ENCODE measurements at regions not wholly inside any gene's neighbourhood (a gene's known extent, or its start where the extent isn't known, plus 50 kb on each side); places are given as distances from the start of the nearest gene placed in this dataset.

DNA sequence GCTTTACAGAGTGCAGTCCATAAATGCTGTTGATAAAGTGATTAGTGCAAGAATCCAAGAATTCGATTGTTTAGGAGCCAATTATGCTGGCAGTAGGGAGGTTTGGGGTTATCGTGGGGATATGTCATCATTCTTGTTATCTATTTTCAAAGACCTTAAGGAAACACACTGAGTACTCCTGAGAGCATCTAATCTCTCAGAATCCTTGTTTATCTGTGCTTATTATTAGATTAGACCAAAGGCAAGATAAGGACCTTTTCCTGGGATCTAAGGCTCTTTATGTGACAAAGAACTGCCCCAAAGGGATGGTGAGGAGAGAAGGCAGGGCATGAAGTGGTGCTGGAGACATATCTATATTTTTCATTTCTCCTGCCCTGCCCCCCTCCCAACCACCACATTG, 139.1 kb downstream of the TSEN15 start:
- TF ChIP-seq, protein P1, sequence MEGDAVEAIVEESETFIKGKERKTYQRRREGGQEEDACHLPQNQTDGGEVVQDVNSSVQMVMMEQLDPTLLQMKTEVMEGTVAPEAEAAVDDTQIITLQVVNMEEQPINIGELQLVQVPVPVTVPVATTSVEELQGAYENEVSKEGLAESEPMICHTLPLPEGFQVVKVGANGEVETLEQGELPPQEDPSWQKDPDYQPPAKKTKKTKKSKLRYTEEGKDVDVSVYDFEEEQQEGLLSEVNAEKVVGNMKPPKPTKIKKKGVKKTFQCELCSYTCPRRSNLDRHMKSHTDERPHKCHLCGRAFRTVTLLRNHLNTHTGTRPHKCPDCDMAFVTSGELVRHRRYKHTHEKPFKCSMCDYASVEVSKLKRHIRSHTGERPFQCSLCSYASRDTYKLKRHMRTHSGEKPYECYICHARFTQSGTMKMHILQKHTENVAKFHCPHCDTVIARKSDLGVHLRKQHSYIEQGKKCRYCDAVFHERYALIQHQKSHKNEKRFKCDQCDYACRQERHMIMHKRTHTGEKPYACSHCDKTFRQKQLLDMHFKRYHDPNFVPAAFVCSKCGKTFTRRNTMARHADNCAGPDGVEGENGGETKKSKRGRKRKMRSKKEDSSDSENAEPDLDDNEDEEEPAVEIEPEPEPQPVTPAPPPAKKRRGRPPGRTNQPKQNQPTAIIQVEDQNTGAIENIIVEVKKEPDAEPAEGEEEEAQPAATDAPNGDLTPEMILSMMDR (IDR thresholded peaks at IDR 0.05; ENCODE audit: low read depth, low read length) = no peak
- TF ChIP-seq MYC (IDR thresholded peaks at IDR 0.05; ENCODE audit: low read depth, low read length) = no peak
- no peak for TF ChIP-seq POLR2A (IDR thresholded peaks at IDR 0.05; ENCODE audit: extremely low read depth, insufficient read length)
- TF ChIP-seq, protein P2, sequence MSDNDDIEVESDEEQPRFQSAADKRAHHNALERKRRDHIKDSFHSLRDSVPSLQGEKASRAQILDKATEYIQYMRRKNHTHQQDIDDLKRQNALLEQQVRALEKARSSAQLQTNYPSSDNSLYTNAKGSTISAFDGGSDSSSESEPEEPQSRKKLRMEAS (IDR thresholded peaks at IDR 0.05; ENCODE audit: low read depth, low read length) = no peak
